Loucy (cell line): ENCODE measurements at regions not wholly inside any gene's neighbourhood (a gene's known extent, or its start where the extent isn't known, plus 50 kb on each side); places are given as distances from the start of the nearest gene placed in this dataset.

Experiments used
- EZH2phosphoT487 ChIP-seq: fragments of 200-600 bp; IDR thresholded peaks from 2 replicates; pipeline ENCODE4 v1.6.1; 2018; ENCODE audit warnings: antibody characterized with exemption, mild to moderate bottlenecking, moderate library complexity, borderline replicate concordance
- TF ChIP-seq, protein P1 (sequence below): fragments of 200-600 bp; sonication (generic); conservative IDR thresholded peaks from 2 replicates; pipeline ENCODE4 v1.5.1; 2014; ENCODE audit warnings: mild to moderate bottlenecking, antibody characterized with exemption, low read length

- TF ChIP-seq, protein P1, sequence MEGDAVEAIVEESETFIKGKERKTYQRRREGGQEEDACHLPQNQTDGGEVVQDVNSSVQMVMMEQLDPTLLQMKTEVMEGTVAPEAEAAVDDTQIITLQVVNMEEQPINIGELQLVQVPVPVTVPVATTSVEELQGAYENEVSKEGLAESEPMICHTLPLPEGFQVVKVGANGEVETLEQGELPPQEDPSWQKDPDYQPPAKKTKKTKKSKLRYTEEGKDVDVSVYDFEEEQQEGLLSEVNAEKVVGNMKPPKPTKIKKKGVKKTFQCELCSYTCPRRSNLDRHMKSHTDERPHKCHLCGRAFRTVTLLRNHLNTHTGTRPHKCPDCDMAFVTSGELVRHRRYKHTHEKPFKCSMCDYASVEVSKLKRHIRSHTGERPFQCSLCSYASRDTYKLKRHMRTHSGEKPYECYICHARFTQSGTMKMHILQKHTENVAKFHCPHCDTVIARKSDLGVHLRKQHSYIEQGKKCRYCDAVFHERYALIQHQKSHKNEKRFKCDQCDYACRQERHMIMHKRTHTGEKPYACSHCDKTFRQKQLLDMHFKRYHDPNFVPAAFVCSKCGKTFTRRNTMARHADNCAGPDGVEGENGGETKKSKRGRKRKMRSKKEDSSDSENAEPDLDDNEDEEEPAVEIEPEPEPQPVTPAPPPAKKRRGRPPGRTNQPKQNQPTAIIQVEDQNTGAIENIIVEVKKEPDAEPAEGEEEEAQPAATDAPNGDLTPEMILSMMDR, result no peak
- TF ChIP-seq EZH2phosphoT487, result no peak
Measured at GRCh38 chr11:130785380-130786116, 130.7 kb downstream of the SNX19 start.
